B cell (primary cell): ENCODE measurements at regions not wholly inside any gene's neighbourhood (a gene's known extent, or its start where the extent isn't known, plus 50 kb on each side); places are given as distances from the start of the nearest gene placed in this dataset.

Experiments
- ATAC-seq: fragments of 200-7000 bp; cut with Tn5 transposase; one replicate; pipeline ENCODE4 v1.10.0; 2021; ENCODE audit warnings: low read depth, mild to moderate bottlenecking, moderate number of reproducible peaks, moderate library complexity
- CTCF ChIA-PET: fragments of 350-600 bp; sonication (Branson Sonifier 250); formaldehyde crosslinking; loops from one replicate; lab custom pipeline; 2021; ENCODE audit warnings: antibody characterized with exemption, inconsistent platforms; lab: Charles Lee
- POLR2A ChIA-PET: fragments of 350-600 bp; sonication (Branson Sonifier 250); formaldehyde crosslinking; loops from one replicate; lab custom pipeline; 2021; ENCODE audit warnings: antibody characterized with exemption; lab: Charles Lee
- DNase-seq: peaks from one replicate; pipeline ENCODE4 v3.0.0; 2013
- H2AFZ ChIP-seq: 2 replicates; pipeline ENCODE4 v1.6.1; 2012; ENCODE audit warnings: mild to moderate bottlenecking, low read depth, low read length; ENCODE audit not compliant: insufficient read depth, poor library complexity, severe bottlenecking
- H3K27ac ChIP-seq, 2 donors: 1 replicate in 1 of 2; 2 replicates in 1 of 2; pipeline ENCODE4 v1.5.1; 2012 to 2013; ENCODE audit warnings: low read length in 2 of 2, mild to moderate bottlenecking in 2 of 2, moderate library complexity in 1 of 2
- H3K27me3 ChIP-seq, 4 experiments: fragments of 200-600 bp in 1 of 4; sonication (generic) in 1 of 4; replicated peaks in 1 of 4; 1 replicate in 2 of 4; 2 replicates in 2 of 4; pipeline versions ENCODE4 v1.6.1 to v1.7.0; 2013 to 2016; ENCODE audit warnings: low read length in 3 of 4, mild to moderate bottlenecking in 2 of 4, mixed read lengths in 1 of 4, moderate library complexity in 1 of 4; ENCODE audit not compliant: insufficient read depth in 4 of 4, control insufficient read depth in 3 of 4; ENCODE audit errors: control extremely low read depth in 1 of 4
- H3K36me3 ChIP-seq, 2 experiments: replicated peaks in 1 of 2; 1 replicate in 1 of 2; 2 replicates in 1 of 2; pipeline versions ENCODE4 v1.6.1 to v1.7.1; 2013; ENCODE audit warnings: low read length in 1 of 2; ENCODE audit not compliant: insufficient read depth in 2 of 2, control insufficient read depth in 1 of 2; ENCODE audit errors: control extremely low read depth in 1 of 2, extremely low read depth in 1 of 2
- H3K4me1 ChIP-seq, 2 donors: fragments of 200-600 bp in 1 of 2; sonication (generic) in 1 of 2; 1 replicate in 1 of 2; 2 replicates in 1 of 2; pipeline versions ENCODE4 v1.5.1 to v1.6.1; 2013 to 2017; ENCODE audit warnings: low read length in 2 of 2; ENCODE audit not compliant: control insufficient read depth in 2 of 2, insufficient read depth in 2 of 2
- H3K4me2 ChIP-seq: replicated peaks from 2 replicates; pipeline ENCODE3; 2012; ENCODE audit warnings: mild to moderate bottlenecking, low read depth, low read length; ENCODE audit not compliant: poor library complexity, severe bottlenecking
- H3K4me3 ChIP-seq, 5 experiments: fragments of 200-600 bp in 1 of 5; sonication (generic) in 1 of 5; 1 replicate in 3 of 5; 2 replicates in 2 of 5; pipeline versions ENCODE4 v1.5.1 to v1.7.0; 2011 to 2016; ENCODE audit warnings: low read length in 4 of 5, mild to moderate bottlenecking in 4 of 5, low read depth in 2 of 5, control low read depth in 1 of 5, moderate library complexity in 1 of 5; ENCODE audit not compliant: insufficient read depth in 1 of 5; ENCODE audit errors: control extremely low read depth in 1 of 5, extremely low read depth in 1 of 5
- H3K79me2 ChIP-seq: fragments of 200-600 bp; sonication (generic); one replicate; pipeline ENCODE4 v1.6.0; 2016; ENCODE audit warnings: low read length; ENCODE audit not compliant: control insufficient read depth, insufficient read depth
- H3K9ac ChIP-seq: fragments of 200-600 bp; sonication (generic); 2 replicates; pipeline ENCODE4 v1.6.1; 2017; ENCODE audit warnings: mild to moderate bottlenecking, low read length, moderate library complexity
- H3K9me3 ChIP-seq, 3 donors: one replicate each; pipeline versions ENCODE4 v1.6.1 to v1.7.1; 2013; ENCODE audit warnings: low read length in 2 of 3; ENCODE audit not compliant: control insufficient read depth in 2 of 3, insufficient read depth in 1 of 3; ENCODE audit errors: control extremely low read depth in 1 of 3
- H4K20me1 ChIP-seq: 2 replicates; pipeline ENCODE4 v1.6.0; 2012; ENCODE audit warnings: mild to moderate bottlenecking, low read length; ENCODE audit not compliant: insufficient read depth, control insufficient read depth, poor library complexity, severe bottlenecking
- H3K27ac Mint-ChIP-seq: one replicate; pipeline ENCODE4 v1.8.0; 2021; ENCODE audit warnings: mixed read lengths
- H3K27me3 Mint-ChIP-seq: one replicate; pipeline ENCODE4 v1.8.0; 2021; ENCODE audit warnings: mixed read lengths
- H3K4me1 Mint-ChIP-seq: one replicate; pipeline ENCODE4 v1.8.0; 2021; ENCODE audit warnings: mixed read lengths
- H3K4me3 Mint-ChIP-seq: one replicate; pipeline ENCODE4 v1.8.0; 2021; ENCODE audit warnings: mixed read lengths
- H3K9me3 Mint-ChIP-seq: one replicate; pipeline ENCODE4 v1.8.0; 2022; ENCODE audit warnings: mixed read lengths; ENCODE audit not compliant: insufficient read depth
- CTCF ChIP-seq: fragments of 200-600 bp; IDR thresholded peaks from one replicate; pipeline ENCODE4 v1.8.0; 2022; ENCODE audit warnings: antibody characterized with exemption, mild to moderate bottlenecking
- EZH2 ChIP-seq: IDR thresholded peaks from 2 replicates; pipeline ENCODE4 v1.6.1; 2012; ENCODE audit warnings: borderline replicate concordance, low read depth, mild to moderate bottlenecking, moderate library complexity, low read length; ENCODE audit not compliant: insufficient read depth, poor library complexity, severe bottlenecking
- WGBS: methylation state at CpG from one replicate; pipeline ENCODE4 v1.1.5; 2013; ENCODE audit warnings: missing lambda C conversion rate; ENCODE audit not compliant: insufficient coverage; 5-methylcytosine and 5-hydroxymethylcytosine counted together
- intact Hi-C: fragments of 100-400 bp; cut with micrococcal nuclease; formaldehyde crosslinking; loops from one replicate; pipeline ENCODE4 v1.10.0; 2022

- Histone ChIP-seq H3K4me3 (no peak overlapping the region), H3K36me3 (no peaks in the 10 kb centered on the region), H3K4me2 (no peak overlapping the region), H3K27ac (no peak overlapping the region), H4K20me1 (no peaks in the 10 kb centered on the region), H3K4me1 (no peaks in the 10 kb centered on the region), H3K79me2 (no peaks in the 10 kb centered on the region), H3K27me3 (no peaks in the 10 kb centered on the region), H3K9ac (no peak overlapping the region), H2AFZ (no peak overlapping the region), H3K9me3 (no peaks in the 10 kb centered on the region)
- no peak for DNase-seq
- Mint-ChIP-seq H3K27me3 (no peaks in the 10 kb centered on the region), H3K4me3 (no peak overlapping the region), H3K27ac (no peak overlapping the region), H3K9me3 (no peaks in the 10 kb centered on the region), H3K4me1 (peaks cover 2% of the 10 kb centered on the region)
- intact Hi-C loops: no loop called here
- ChIA-PET POLR2A (no interaction called here), CTCF (no interaction called here)
- 96% methylated on average over 4 of the region's 7 CpGs for WGBS
- no peak for TF ChIP-seq EZH2
- no peak for TF ChIP-seq CTCF
- no peak for ATAC-seq
Observed at GRCh38 chr14:100446572-100446971, 123.4 kb downstream of the SLC25A47 start.

GRCh38 chr14:100448376-100448775, 125.2 kb downstream of the SLC25A47 start:
- Histone ChIP-seq H3K27ac (no peak overlapping the region), H3K36me3 (no peaks in the 10 kb centered on the region), H3K4me2 (no peak overlapping the region), H2AFZ (no peak overlapping the region), H3K4me1 (no peaks in the 10 kb centered on the region), H3K9ac (no peak overlapping the region), H4K20me1 (no peaks in the 10 kb centered on the region), H3K79me2 (no peaks in the 10 kb centered on the region), H3K9me3 (no peaks in the 10 kb centered on the region), H3K27me3 (no peaks in the 10 kb centered on the region), H3K4me3 (no peak overlapping the region)
- intact Hi-C loops: no loop called here
- no peaks in the 10 kb centered on the region for H3K27me3 Mint-ChIP-seq
- H3K9me3 Mint-ChIP-seq: no peaks in the 10 kb centered on the region
- DNase-seq: no peak
- 84% methylated on average over 3 of the region's 5 CpGs for WGBS
- no peak overlapping the region for H3K4me3 Mint-ChIP-seq
- H3K4me1 Mint-ChIP-seq: peaks cover 2% of the 10 kb centered on the region
- CTCF ChIA-PET: no interaction called here
- ATAC-seq: no peak
- no peak overlapping the region for H3K27ac Mint-ChIP-seq
- POLR2A ChIA-PET: no interaction called here
- TF ChIP-seq CTCF: no peak
- no peak for TF ChIP-seq EZH2
